Lower leg skin (tissue), 4 donors: ENCODE measurements at regions not wholly inside any gene's neighbourhood (a gene's known extent, or its start where the extent isn't known, plus 50 kb on each side); places are given as distances from the start of the nearest gene placed in this dataset.

ENCODE experiments used
- DNase-seq, 2 donors: peaks; one replicate each; pipeline ENCODE4 v3.0.0-alpha.2; 2019; ENCODE audit warnings: low spot score in 2 of 2
- H3K4me3 ChIP-seq: fragments of 200-600 bp; sonication (generic); 2 replicates; pipeline ENCODE4 v1.5.1; 2017; ENCODE audit warnings: mild to moderate bottlenecking, low read depth; ENCODE audit not compliant: poor library complexity, severe bottlenecking
- CTCF ChIP-seq, 3 donors: fragments of 450-650 bp; IDR thresholded peaks; one replicate each; pipeline ENCODE4 v1.5.1; 2016; ENCODE audit warnings: antibody characterized with exemption in 3 of 3, mild to moderate bottlenecking in 3 of 3, moderate library complexity in 2 of 3
- POLR2A ChIP-seq, 2 donors: fragments of 450-650 bp; IDR thresholded peaks; one replicate each; pipeline ENCODE4 v1.6.1; 2016 to 2017; ENCODE audit warnings: antibody characterized with exemption in 2 of 2, mild to moderate bottlenecking in 1 of 2, moderate library complexity in 1 of 2
- WGBS, 2 donors: methylation state at CpG; one replicate each; pipeline ENCODE4 v1.1.5; 2018; 5-methylcytosine and 5-hydroxymethylcytosine counted together
- intact Hi-C: fragments of 100-400 bp; cut with DNase I; formaldehyde crosslinking; loops from one replicate; pipeline ENCODE4 v1.15.0; 2023; ENCODE audit warnings: low total_unique reads

- intact Hi-C loops: no loop called here
- peak in 1 of 2 donors; percentile 62 for DNase-seq
- 64 to 72% methylated on average over 18 of the region's 18 CpGs for WGBS, 2 donors
- no peak overlapping the region for H3K4me3 ChIP-seq
- no peak for TF ChIP-seq CTCF (IDR thresholded peaks at IDR 0.05)
- no peak for TF ChIP-seq POLR2A (IDR thresholded peaks at IDR 0.05)
Measured at GRCh38 chr10:3926675-3927525, 141.9 kb upstream of the KLF6 start.

GRCh38 chr10:3926258-3926657 is 141.2 kb upstream of the KLF6 start:
- DNase-seq: no peak
- intact Hi-C loops: no loop called here
- no peak for TF ChIP-seq POLR2A (IDR thresholded peaks at IDR 0.05)
- TF ChIP-seq CTCF (IDR thresholded peaks at IDR 0.05): no peak
- WGBS, 2 donors: 80 to 95% methylated on average over 4 of the region's 4 CpGs
- no peak overlapping the region for H3K4me3 ChIP-seq

GRCh38 chr10:3925184-3925583 is 140.2 kb upstream of the KLF6 start:
- intact Hi-C loops: no loop called here
- DNase-seq: peak in 1 of 2 donors; percentile 43
- TF ChIP-seq CTCF (IDR thresholded peaks at IDR 0.05): no peak
- TF ChIP-seq POLR2A (IDR thresholded peaks at IDR 0.05): no peak
- H3K4me3 ChIP-seq: no peak overlapping the region
- 94 to 96% methylated on average over 4 of the region's 4 CpGs for WGBS, 2 donors

- 65 to 73% methylated on average over 5 of the region's 5 CpGs for WGBS, 2 donors
- peak in 1 of 2 donors; percentile 72 for DNase-seq
- intact Hi-C loops: no loop called here
- no peak overlapping the region for H3K4me3 ChIP-seq
- TF ChIP-seq CTCF (IDR thresholded peaks at IDR 0.05): no peak
- TF ChIP-seq POLR2A (IDR thresholded peaks at IDR 0.05): no peak
Measured at GRCh38 chr10:3924344-3924743, 139.3 kb upstream of the KLF6 start.

- WGBS, 2 donors: 63 to 65% methylated on average over 4 of the region's 4 CpGs
- DNase-seq: peak in 1 of 2 donors; percentile 29
- intact Hi-C loops: no loop called here
- no peak overlapping the region for H3K4me3 ChIP-seq
- TF ChIP-seq CTCF (IDR thresholded peaks at IDR 0.05) (no peak), POLR2A (IDR thresholded peaks at IDR 0.05) (no peak)
Measured at GRCh38 chr10:3923033-3923432, 138.0 kb upstream of the KLF6 start.
